ENCODE measurements at regions not wholly inside any gene's neighbourhood (a gene's known extent, or its start where the extent isn't known, plus 50 kb on each side); places are given as distances from the start of the nearest gene placed in this dataset.
"Not testable (repeated sequence)": the region's sequence is repeated elsewhere in the genome, so short reads cannot be mapped to it uniquely, and the experiment has no call there.

GRCh38 chr7:75243638-75244037, 151.2 kb downstream of the GTF2IRD2B start:
- intact Hi-C loops (cut with DNase I); FAIRE-seq; H3K4me1 ChIP-seq; DNase-seq; H3K9me3 ChIP-seq; H3K27me3 ChIP-seq; H3K4me3 ChIP-seq; ATAC-seq; H3K36me3 ChIP-seq; H3K27ac ChIP-seq: not testable (repeated sequence)
- WGBS, 2 donors: no CpG with 5 or more reads among the region's 3 CpGs

- H3K4me1 ChIP-seq; H3K27me3 ChIP-seq; H3K9me3 ChIP-seq; intact Hi-C loops (cut with DNase I); DNase-seq; H3K4me3 ChIP-seq; ATAC-seq; FAIRE-seq; H3K27ac ChIP-seq; H3K36me3 ChIP-seq: not testable (repeated sequence)
- WGBS, 2 donors: no CpG with 5 or more reads among the region's 8 CpGs
Observed at GRCh38 chr7:75248216-75248615, 147.2 kb upstream of the TRIM73 start.

DNA sequence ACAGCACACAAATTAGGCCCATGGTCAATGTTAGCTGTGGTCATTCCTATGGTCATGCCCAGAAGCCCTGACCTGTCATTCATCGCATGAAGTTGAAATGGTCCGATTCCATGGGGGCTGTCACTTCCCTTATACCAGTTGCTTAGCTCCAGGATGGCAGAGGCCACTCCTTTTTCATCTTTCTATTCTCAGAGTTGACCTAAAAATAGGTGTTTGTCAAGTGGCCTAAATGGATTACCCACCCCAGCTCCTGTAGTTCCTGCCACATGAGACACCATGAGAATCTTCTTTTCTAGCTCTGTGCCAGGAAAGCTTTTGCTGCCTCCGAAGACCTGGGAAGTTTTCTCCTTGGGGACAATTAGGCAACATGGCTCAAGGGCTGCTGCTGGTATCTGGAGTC, 141.2 kb upstream of the TRIM73 start:
- DNase-seq; ATAC-seq; H3K36me3 ChIP-seq; intact Hi-C loops (cut with DNase I); H3K4me1 ChIP-seq; FAIRE-seq; H3K27ac ChIP-seq; H3K27me3 ChIP-seq; H3K9me3 ChIP-seq; H3K4me3 ChIP-seq: not testable (repeated sequence)
- no CpG with 5 or more reads among the region's 3 CpGs for WGBS, 2 donors

DNA sequence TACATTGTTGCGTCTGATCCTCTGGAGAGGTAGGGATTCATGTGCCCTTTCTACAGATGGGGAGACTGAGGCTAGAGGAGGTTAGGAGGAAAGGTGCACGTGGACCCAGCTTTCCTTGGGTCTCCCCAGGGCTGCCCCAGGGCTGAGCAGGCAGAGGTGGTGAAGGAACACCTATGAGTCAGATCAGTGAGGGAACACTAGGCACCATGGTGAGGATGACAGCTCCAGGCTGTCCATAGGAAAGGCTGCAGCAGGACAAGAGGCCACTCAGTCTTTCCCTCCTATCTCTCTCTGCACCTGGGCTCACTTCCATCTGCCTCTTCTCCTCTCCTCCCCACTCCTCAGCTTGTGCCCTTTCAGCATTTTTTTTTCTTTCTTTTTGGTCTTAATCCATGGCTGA, 138.0 kb upstream of the TRIM73 start:
- H3K36me3 ChIP-seq; ATAC-seq; FAIRE-seq; H3K9me3 ChIP-seq; H3K4me3 ChIP-seq; H3K27ac ChIP-seq; H3K4me1 ChIP-seq; H3K27me3 ChIP-seq; intact Hi-C loops (cut with DNase I); DNase-seq: not testable (repeated sequence)
- no CpG with 5 or more reads among the region's 2 CpGs for WGBS, 2 donors

GRCh38 chr7:75259454-75260003, 135.9 kb upstream of the TRIM73 start:
- H3K4me1 ChIP-seq; FAIRE-seq; H3K4me3 ChIP-seq; H3K9me3 ChIP-seq; H3K36me3 ChIP-seq; H3K27ac ChIP-seq; H3K27me3 ChIP-seq; DNase-seq; intact Hi-C loops (cut with DNase I): not testable (repeated sequence)
- peak in 2 of 4 donors; percentile 22 to 24 for ATAC-seq
- no CpG with 5 or more reads among the region's 6 CpGs for WGBS, 2 donors

DNA sequence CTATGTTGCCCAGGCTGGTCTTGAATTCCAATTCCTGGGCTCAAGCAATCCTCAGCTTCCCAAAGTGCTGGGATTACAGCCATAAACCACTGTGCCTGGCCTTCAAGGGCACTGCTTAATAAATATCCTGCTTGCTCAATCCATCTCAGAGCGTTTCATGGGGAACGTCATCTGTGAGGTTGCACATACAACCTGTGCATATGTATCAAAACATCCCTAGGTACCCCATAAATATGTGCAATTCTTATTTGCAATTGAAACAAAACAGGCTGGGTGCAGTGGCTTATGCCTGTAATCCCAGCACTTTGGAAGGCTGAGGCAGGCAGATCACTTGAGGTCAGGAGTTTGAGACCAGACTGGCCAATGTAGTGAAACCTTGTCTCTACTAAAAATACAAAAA, 133.8 kb upstream of the TRIM73 start:
- intact Hi-C loops (cut with DNase I); H3K4me1 ChIP-seq; H3K36me3 ChIP-seq; H3K27ac ChIP-seq; DNase-seq; H3K4me3 ChIP-seq; H3K9me3 ChIP-seq; ATAC-seq; FAIRE-seq; H3K27me3 ChIP-seq: not testable (repeated sequence)
- no CpG with 5 or more reads among the region's 2 CpGs for WGBS, 2 donors

GRCh38 chr7:75268158-75268557, 127.3 kb upstream of the TRIM73 start:
- WGBS, 2 donors: no CpG with 5 or more reads among the region's 1 CpG
- H3K4me1 ChIP-seq; intact Hi-C loops (cut with DNase I); H3K27ac ChIP-seq; DNase-seq; H3K27me3 ChIP-seq; H3K4me3 ChIP-seq; H3K9me3 ChIP-seq; FAIRE-seq; H3K36me3 ChIP-seq: not testable (repeated sequence)
- ATAC-seq: peak in 3 of 4 donors; percentile 64 to 82 (median 70)

- H3K4me1 ChIP-seq; DNase-seq; H3K9me3 ChIP-seq; H3K27me3 ChIP-seq; FAIRE-seq; ATAC-seq; H3K4me3 ChIP-seq; intact Hi-C loops (cut with DNase I); H3K36me3 ChIP-seq; H3K27ac ChIP-seq: not testable (repeated sequence)
- no CpG with 5 or more reads among the region's 2 CpGs for WGBS, 2 donors
Observed at GRCh38 chr7:75269159-75269558, 126.3 kb upstream of the TRIM73 start.

GRCh38 chr7:75274114-75274513, 121.3 kb upstream of the TRIM73 start:
- no CpG with 5 or more reads among the region's 1 CpG for WGBS, 2 donors
- intact Hi-C loops (cut with DNase I); FAIRE-seq; H3K4me3 ChIP-seq; DNase-seq; ATAC-seq; H3K27me3 ChIP-seq; H3K36me3 ChIP-seq; H3K27ac ChIP-seq; H3K9me3 ChIP-seq; H3K4me1 ChIP-seq: not testable (repeated sequence)

All from pancreas (tissue), 10 donors.